ENCODE measurements at regions not wholly inside any gene's neighbourhood (a gene's known extent, or its start where the extent isn't known, plus 50 kb on each side); places are given as distances from the start of the nearest gene placed in this dataset.

- DNase-seq, result no peak
These were observed 142.0 kb upstream of the CCL2 start for GRCh38 chr17:34113089-34113488.

GRCh38 chr17:34114174-34114573 lies 140.9 kb upstream of the CCL2 start:
- no peak for DNase-seq

GRCh38 chr17:34116306-34116705 lies 138.8 kb upstream of the CCL2 start:
- DNase-seq, result no peak

DNA sequence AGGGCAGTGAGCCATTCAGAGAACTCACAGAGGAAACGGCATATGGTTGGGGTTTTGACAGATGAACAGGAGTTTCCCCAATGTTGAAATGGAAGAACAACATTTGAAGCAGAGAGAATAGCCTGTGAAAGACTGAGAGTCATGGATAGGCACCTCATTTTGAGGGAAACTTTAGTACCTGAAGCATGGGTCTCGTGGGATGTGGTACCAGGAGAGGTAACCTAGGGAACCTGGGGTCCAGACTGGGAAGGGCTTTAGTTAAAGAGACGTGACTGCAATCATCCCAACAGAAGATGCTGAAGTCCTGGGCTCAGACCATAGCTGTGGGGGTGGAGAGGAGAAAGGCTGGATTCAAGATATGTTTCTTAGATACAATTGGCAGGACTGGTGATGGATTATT lies 137.8 kb upstream of the CCL2 start:
- no peak for DNase-seq

GRCh38 chr17:34117811-34118210 lies 137.3 kb upstream of the CCL2 start:
- no peak for DNase-seq

DNA sequence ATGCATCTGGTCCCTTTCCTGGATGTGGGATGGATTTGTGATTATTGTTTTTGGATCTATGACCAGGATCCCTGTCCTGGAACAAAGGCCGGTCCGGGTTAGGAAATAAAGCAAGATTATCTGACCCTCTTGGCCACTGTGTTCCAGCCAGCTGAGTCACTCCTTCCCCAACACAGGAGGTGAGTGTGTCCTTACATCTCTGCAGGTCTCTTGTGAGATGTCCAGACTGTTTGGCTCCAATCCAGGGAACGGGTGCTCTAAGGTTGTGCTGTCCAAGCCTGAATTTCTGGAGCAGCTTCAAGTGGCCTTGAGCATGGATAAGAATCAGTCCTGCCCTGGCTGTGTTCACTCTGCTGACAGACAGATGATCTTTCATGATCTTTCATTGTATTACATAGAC lies 136.5 kb upstream of the CCL2 start:
- no peak for DNase-seq

- DNase-seq, result no peak
These were observed 133.8 kb upstream of the CCL2 start for GRCh38 chr17:34121311-34121710.

DNA sequence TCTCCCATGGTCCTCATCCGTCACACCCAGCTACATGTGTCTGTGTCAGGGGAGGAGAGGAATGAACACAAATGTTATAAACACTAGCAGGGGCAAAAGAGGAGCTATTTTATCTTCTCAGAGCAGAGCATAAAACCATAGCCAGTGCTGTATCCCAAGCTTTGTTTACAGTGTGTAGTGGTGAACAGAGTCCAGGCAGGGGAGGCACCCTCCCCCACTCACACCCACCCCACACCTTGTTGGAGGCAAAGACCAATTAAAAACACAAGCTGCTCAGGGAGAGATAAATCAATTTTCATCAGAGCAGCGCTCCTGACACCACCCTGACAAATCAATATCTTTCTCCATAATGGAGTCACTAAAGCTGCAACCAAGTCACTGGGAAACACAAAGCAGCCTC lies 132.6 kb upstream of the CCL2 start:
- DNase-seq, result no peak

GRCh38 chr17:34125010-34125409 lies 130.1 kb upstream of the CCL2 start:
- DNase-seq, result no peak

- DNase-seq, result no peak
These were observed 129.2 kb upstream of the CCL2 start for GRCh38 chr17:34125921-34126320.

- no peak for DNase-seq
These were observed 128.6 kb upstream of the CCL2 start for GRCh38 chr17:34126496-34126895.

GRCh38 chr17:34126965-34127364 lies 128.1 kb upstream of the CCL2 start:
- DNase-seq, result no peak

DNA sequence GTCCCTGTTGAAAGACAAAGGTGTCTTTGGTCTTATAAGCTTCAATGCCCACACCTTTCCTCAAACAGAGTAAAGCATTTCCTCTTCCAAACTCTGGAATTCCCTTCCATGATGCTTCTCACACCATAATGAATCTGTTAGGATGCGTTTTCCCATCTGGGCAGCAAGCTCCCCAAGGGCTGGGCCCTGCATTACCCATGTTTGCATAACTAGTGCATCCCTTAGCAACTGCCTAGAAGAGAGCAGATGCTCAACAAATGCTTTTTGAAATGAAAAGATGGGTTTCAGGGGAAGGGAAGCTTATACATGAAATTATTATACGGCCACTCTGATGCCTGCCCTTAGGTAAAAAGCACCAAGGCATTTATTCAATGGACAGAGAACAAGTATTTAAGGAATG lies 124.5 kb upstream of the CCL2 start:
- no peak for DNase-seq

GRCh38 chr17:34131386-34131785 lies 123.7 kb upstream of the CCL2 start:
- DNase-seq, result no peak

DNA sequence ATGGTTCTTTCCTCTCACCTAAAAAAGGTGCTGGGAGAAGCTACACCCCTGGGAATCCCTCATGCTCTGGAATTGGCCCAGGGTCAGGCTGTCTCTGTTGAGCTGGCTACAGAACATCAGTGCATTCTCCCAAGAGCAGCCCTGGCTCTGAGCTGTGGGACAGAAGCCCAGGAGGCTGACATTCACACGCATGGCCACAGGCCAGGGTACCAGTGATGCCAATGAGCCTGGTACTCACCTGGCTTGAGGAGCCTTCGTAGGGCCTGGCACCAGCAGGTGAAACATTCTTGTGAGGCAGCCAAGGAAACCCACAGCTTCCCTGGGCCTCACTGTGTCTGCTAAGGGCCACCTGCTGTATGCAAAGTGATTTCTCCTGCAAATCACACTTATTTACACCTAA lies 121.7 kb upstream of the CCL2 start:
- DNase-seq, result no peak

DNA sequence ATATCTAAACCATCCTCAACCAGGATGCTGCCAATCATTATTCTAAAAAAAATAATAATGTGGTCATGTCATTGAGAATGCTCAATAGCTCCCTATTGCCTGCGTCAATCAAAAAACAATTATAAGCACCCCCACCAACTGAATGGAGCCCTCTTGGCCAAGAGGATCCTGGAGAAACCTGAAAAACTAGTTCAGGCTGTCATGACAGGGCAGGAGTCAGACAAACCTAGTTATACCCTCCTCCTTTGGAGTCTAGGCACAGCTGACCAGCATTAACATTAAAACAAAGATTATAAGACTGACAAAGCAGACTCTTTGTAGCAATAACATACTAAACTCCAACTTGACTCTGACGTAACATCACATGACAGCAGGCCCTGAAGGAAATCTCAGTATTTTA lies 119.2 kb upstream of the CCL2 start:
- DNase-seq, result no peak

- peak; percentile 26 for DNase-seq
These were observed 115.1 kb upstream of the CCL2 start for GRCh38 chr17:34140006-34140405.

DNA sequence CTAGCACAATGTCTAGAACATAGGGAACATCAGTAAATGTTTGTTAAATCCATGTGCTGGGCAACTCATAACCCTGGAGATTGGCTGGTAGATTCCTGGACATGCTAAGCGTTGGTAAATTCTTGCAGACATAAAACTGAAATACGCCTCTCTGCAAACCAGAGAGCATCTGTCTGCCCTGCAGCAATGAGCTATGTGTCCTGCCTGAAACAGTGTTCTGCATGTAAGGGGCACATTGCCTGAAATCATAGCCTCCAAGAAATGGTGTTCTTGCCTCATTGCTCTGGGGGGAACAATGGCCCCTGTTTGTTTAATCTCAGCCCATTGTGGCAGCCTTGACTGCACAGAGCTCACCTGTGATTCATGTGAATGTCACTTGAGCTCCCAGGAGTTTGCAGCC lies 113.5 kb upstream of the CCL2 start:
- no peak for DNase-seq

GRCh38 chr17:34143430-34143829 lies 111.7 kb upstream of the CCL2 start:
- no peak for DNase-seq

GRCh38 chr17:34146440-34147043 lies 108.5 kb upstream of the CCL2 start:
- peak; percentile 67 for DNase-seq

- DNase-seq, result no peak
These were observed 104.0 kb upstream of the CCL2 start for GRCh38 chr17:34151102-34151501.

- no peak for DNase-seq
These were observed 101.1 kb upstream of the CCL2 start for GRCh38 chr17:34153991-34154390.

- no peak for DNase-seq
These were observed 99.9 kb upstream of the CCL2 start for GRCh38 chr17:34154961-34155730.

DNA sequence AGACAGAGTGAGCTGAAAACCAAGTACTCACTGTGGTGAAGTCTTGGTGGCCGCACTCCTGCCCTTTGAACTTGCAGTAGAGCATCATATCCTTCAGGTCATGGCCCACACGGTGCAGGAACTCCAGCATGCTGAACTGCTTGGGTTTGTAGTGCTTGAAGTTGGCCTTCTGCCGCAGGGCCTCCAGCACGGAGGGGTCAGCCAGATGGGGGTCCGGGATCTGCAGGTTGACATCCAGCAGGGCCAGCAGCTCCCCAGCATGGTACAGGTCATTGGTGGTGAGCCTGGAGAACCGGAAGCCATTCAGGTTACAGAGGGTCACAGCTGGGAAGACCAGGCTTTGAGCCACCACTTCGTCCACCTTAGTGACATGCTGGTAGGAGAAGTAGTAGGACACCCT lies 99.1 kb upstream of the CCL2 start:
- DNase-seq, result no peak

DNA sequence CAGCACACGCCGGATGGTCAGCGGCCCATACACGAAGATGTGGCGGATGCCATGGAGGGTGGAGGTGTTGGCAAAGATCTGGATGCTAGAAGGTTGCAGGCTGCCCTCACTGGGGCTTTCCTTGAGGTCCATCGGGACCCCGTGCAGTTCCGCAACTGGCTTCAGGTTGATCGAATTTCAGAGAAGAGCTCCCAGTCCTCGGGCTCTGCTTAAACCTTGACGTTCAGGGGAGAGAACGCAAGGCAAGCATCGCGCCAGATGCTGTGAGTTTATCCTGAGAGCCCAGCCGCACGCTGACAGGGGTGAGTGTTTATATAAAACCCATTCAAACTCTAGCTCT lies 98.7 kb upstream of the CCL2 start:
- DNase-seq, result no peak

Measured in NCI-H187 treated with DMSO at 0.1 percent for 48 hours (cell line).